Liver (tissue), 8 donors: ENCODE measurements at regions not wholly inside any gene's neighbourhood (a gene's known extent, or its start where the extent isn't known, plus 50 kb on each side); places are given as distances from the start of the nearest gene placed in this dataset.

ENCODE experiments used
- DNase-seq: peaks from one replicate; pipeline ENCODE4 v3.0.0-alpha.2; 2017; ENCODE audit warnings: low spot score
- H3K27ac ChIP-seq, 2 donors: one replicate each; pipeline ENCODE4 v1.7.0; 2013; ENCODE audit warnings: inconsistent platforms in 2 of 2, low read length in 2 of 2, control low read depth in 1 of 2, low read depth in 1 of 2, mild to moderate bottlenecking in 1 of 2
- H3K27me3 ChIP-seq, 4 donors: one replicate each; pipeline versions ENCODE4 v1.6.1 to v1.7.0; 2013; ENCODE audit warnings: low read length in 3 of 4, inconsistent platforms in 1 of 4, mild to moderate bottlenecking in 1 of 4, moderate library complexity in 1 of 4; ENCODE audit not compliant: control insufficient read depth in 4 of 4, insufficient read depth in 4 of 4
- H3K36me3 ChIP-seq, 4 donors: one replicate each; pipeline versions ENCODE4 v1.6.1 to v1.7.0; 2013; ENCODE audit warnings: low read length in 3 of 4, mild to moderate bottlenecking in 3 of 4, low read depth in 1 of 4, moderate library complexity in 1 of 4; ENCODE audit not compliant: control insufficient read depth in 4 of 4, insufficient read depth in 3 of 4
- H3K4me1 ChIP-seq, 4 donors: one replicate each; pipeline versions ENCODE4 v1.6.1 to v1.7.0; 2013; ENCODE audit warnings: low read length in 3 of 4, mild to moderate bottlenecking in 3 of 4, moderate library complexity in 1 of 4; ENCODE audit not compliant: control insufficient read depth in 4 of 4, insufficient read depth in 4 of 4
- H3K4me3 ChIP-seq, 3 donors: one replicate each; pipeline versions ENCODE4 v1.6.1 to v1.7.0; 2013; ENCODE audit warnings: low read length in 3 of 3, control low read depth in 1 of 3, low read depth in 1 of 3, mild to moderate bottlenecking in 1 of 3
- H3K9ac ChIP-seq, 2 donors: one replicate each; pipeline ENCODE4 v1.7.0; 2013; ENCODE audit warnings: low read length in 2 of 2, mild to moderate bottlenecking in 2 of 2, moderate library complexity in 2 of 2, control low read depth in 1 of 2, low read depth in 1 of 2
- H3K9me3 ChIP-seq, 4 donors: one replicate each; pipeline versions ENCODE4 v1.6.1 to v1.7.0; 2013; ENCODE audit warnings: low read length in 3 of 4; ENCODE audit not compliant: control insufficient read depth in 4 of 4
- ATF3 ChIP-seq: IDR thresholded peaks from 2 replicates; pipeline ENCODE4 v1.6.1; 2016; ENCODE audit warnings: antibody characterized with exemption
- CTCF ChIP-seq: fragments of 150-350 bp; IDR thresholded peaks from 2 replicates; pipeline ENCODE4 v1.5.1; 2017; ENCODE audit warnings: improper control_type of control experiment, low read depth, low read length; ENCODE audit not compliant: missing input control
- EGR1 ChIP-seq, 2 donors: IDR thresholded peaks; 2 replicates each; pipeline ENCODE4 v1.6.1; 2016 to 2018; ENCODE audit warnings: antibody characterized with exemption in 2 of 2, low read depth in 2 of 2
- FOXA1 ChIP-seq: IDR thresholded peaks from 2 replicates; pipeline ENCODE4 v1.6.1; 2016; ENCODE audit warnings: antibody characterized with exemption
- FOXA2 ChIP-seq: IDR thresholded peaks from 2 replicates; pipeline ENCODE4 v1.6.1; 2016; ENCODE audit warnings: antibody characterized with exemption
- GABPA ChIP-seq, 2 donors: IDR thresholded peaks in 1 of 2; conservative IDR thresholded peaks in 1 of 2; 2 replicates each; pipeline ENCODE4 v1.6.1; 2016; ENCODE audit warnings: antibody characterized with exemption in 2 of 2, mild to moderate bottlenecking in 1 of 2, moderate library complexity in 1 of 2
- HNF4A ChIP-seq, 2 donors: conservative IDR thresholded peaks; 2 replicates each; pipeline ENCODE4 v1.6.1; 2016; ENCODE audit warnings: antibody characterized with exemption in 2 of 2, mild to moderate bottlenecking in 2 of 2
- HNF4G ChIP-seq: IDR thresholded peaks from 2 replicates; pipeline ENCODE4 v1.6.1; 2016; ENCODE audit warnings: antibody characterized with exemption
- JUND ChIP-seq, 2 donors: IDR thresholded peaks; 2 replicates each; pipeline ENCODE4 v1.6.1; 2016; ENCODE audit warnings: antibody characterized with exemption in 2 of 2
- MAX ChIP-seq: IDR thresholded peaks from 2 replicates; pipeline ENCODE4 v1.6.1; 2016; ENCODE audit warnings: antibody characterized with exemption
- NR2F2 ChIP-seq: IDR thresholded peaks from 2 replicates; pipeline ENCODE4 v1.6.1; 2016; ENCODE audit warnings: antibody characterized with exemption
- RAD21 ChIP-seq, 2 donors: IDR thresholded peaks; 2 replicates each; pipeline ENCODE4 v1.6.1; 2016; ENCODE audit warnings: antibody characterized with exemption in 2 of 2, mild to moderate bottlenecking in 2 of 2
- REST ChIP-seq: IDR thresholded peaks from 2 replicates; pipeline ENCODE4 v1.6.1; 2016; ENCODE audit warnings: antibody characterized with exemption, mild to moderate bottlenecking
- RXRA ChIP-seq, 2 donors: IDR thresholded peaks; 2 replicates each; pipeline ENCODE4 v1.6.1; 2017 to 2018; ENCODE audit warnings: antibody characterized with exemption in 2 of 2, mild to moderate bottlenecking in 1 of 2
- SP1 ChIP-seq: IDR thresholded peaks from 2 replicates; pipeline ENCODE4 v1.6.1; 2018; ENCODE audit warnings: antibody characterized with exemption, mild to moderate bottlenecking
- TAF1 ChIP-seq: conservative IDR thresholded peaks from 2 replicates; pipeline ENCODE4 v1.6.1; 2016; ENCODE audit warnings: antibody characterized with exemption, mild to moderate bottlenecking
- YY1 ChIP-seq: IDR thresholded peaks from 2 replicates; pipeline ENCODE4 v1.6.1; 2016; ENCODE audit warnings: antibody characterized with exemption, mild to moderate bottlenecking
- ZBTB33 ChIP-seq: IDR thresholded peaks from 2 replicates; pipeline ENCODE4 v1.6.1; 2016; ENCODE audit warnings: antibody characterized with exemption
- WGBS: extraction: QIAGEN DNeasy Blood & Tissue Kit; methylation state at CpG from one replicate; pipeline ENCODE4 v1.1.7; 2013; 5-methylcytosine and 5-hydroxymethylcytosine counted together
- donor health status: healthy.
- donor health status: healthy.
- donor health status: healthy.
- donor health status: healthy.
- donor health status: healthy.

GRCh38 chr1:243977094-243977493, 74.0 kb upstream of the ZBTB18 start:
- Histone ChIP-seq H3K4me3 (no peak overlapping the region), H3K9ac (no peak overlapping the region), H3K27me3 (no peaks in the 10 kb centered on the region), H3K27ac (no peak overlapping the region), H3K36me3 (no peaks in the 10 kb centered on the region), H3K4me1 (no peaks in the 10 kb centered on the region), H3K9me3 (no peaks in the 10 kb centered on the region)
- TF ChIP-seq HNF4G = no peak
- no peak for TF ChIP-seq CTCF
- TF ChIP-seq NR2F2 = no peak
- TF ChIP-seq HNF4A (conservative IDR thresholded peaks at IDR 0.05) = no peak
- TF ChIP-seq RAD21 (IDR thresholded peaks at IDR 0.05) = no peak
- TF ChIP-seq SP1 = no peak
- no peak for TF ChIP-seq TAF1
- no peak for TF ChIP-seq ZBTB33
- TF ChIP-seq FOXA2 = no peak
- no peak for TF ChIP-seq RXRA (IDR thresholded peaks at IDR 0.05)
- TF ChIP-seq ATF3 = no peak
- TF ChIP-seq FOXA1 = no peak
- no peak for TF ChIP-seq YY1
- TF ChIP-seq MAX = no peak
- no peak for TF ChIP-seq EGR1 (IDR thresholded peaks at IDR 0.05; ENCODE audit: low read depth in 2 of 2)
- no peak for TF ChIP-seq GABPA (IDR thresholded peaks at IDR 0.05 in 1 of 2, conservative IDR thresholded peaks at IDR 0.05 in 1 of 2)
- TF ChIP-seq JUND (IDR thresholded peaks at IDR 0.05) = no peak
- DNase-seq = no peak
- WGBS = 69% methylated on average over 5 of the region's 5 CpGs

GRCh38 chr1:243974451-243975292, 76.4 kb upstream of the ZBTB18 start:
- no peak overlapping the region for H3K27ac ChIP-seq
- no peaks in the 10 kb centered on the region for H3K9me3 ChIP-seq
- H3K27me3 ChIP-seq = no peaks in the 10 kb centered on the region
- H3K9ac ChIP-seq = no peak overlapping the region
- H3K4me1 ChIP-seq = no peaks in the 10 kb centered on the region
- 73% methylated on average over 10 of the region's 10 CpGs for WGBS
- H3K36me3 ChIP-seq = no peaks in the 10 kb centered on the region
- DNase-seq = no peak
- TF ChIP-seq CTCF (no peak), REST (peak; percentile 96), GABPA (IDR thresholded peaks at IDR 0.05 in 1 of 2, conservative IDR thresholded peaks at IDR 0.05 in 1 of 2) (no peak)
- no peak overlapping the region for H3K4me3 ChIP-seq
